ENCODE measurements at regions not wholly inside any gene's neighbourhood (a gene's known extent, or its start where the extent isn't known, plus 50 kb on each side); places are given as distances from the start of the nearest gene placed in this dataset.

DNA sequence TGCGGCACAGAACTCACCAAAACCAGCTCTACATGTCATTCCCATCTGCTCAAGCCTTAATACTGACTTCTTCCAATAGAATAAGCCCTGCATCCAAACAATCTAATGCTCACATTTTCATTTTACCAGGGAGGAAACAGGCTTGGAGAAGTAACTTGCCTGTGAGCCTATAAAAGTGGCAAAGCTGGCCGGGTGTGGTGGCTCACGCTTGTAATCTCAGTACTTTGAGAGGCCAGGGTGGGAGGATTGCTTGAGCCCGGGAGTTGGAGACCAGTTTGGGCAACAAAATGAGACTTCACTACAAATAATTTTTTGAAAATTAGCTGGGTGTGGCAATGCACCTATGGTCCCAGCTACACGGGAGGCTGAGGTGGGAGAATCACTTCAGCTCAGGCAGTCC is 133.7 kb downstream of the LY86 start:
- Histone ChIP-seq H3K79me2 (ENCODE audit: control insufficient read depth, insufficient read depth, low read length) (no peaks in the 10 kb centered on the region), H3K9me1 (replicated peaks; ENCODE audit: control insufficient read depth, extremely low read depth, insufficient read depth, low read length) (no peaks in the 10 kb centered on the region), H3K27ac (ENCODE audit: insufficient read depth, low read depth, low read length) (no peak overlapping the region), H3K9ac (replicated peaks; ENCODE audit: extremely low read depth, insufficient read depth, low read length) (no peak overlapping the region), H4K20me1 (replicated peaks; ENCODE audit: control insufficient read depth, extremely low read depth, insufficient read depth, low read length) (no peaks in the 10 kb centered on the region), H3K36me3 (ENCODE audit: control insufficient read depth in 2 of 2, extremely low read depth in 1 of 2, insufficient read depth in 2 of 2, low read length in 2 of 2) (no peaks in the 10 kb centered on the region), H3K4me2 (ENCODE audit: insufficient read depth, low read length) (no peak overlapping the region), H3K4me1 (ENCODE audit: control insufficient read depth, extremely low read depth, insufficient read depth, low read length) (peaks cover 19% of the 10 kb centered on the region), H3K4me3 (replicated peaks in 1 of 3; ENCODE audit: insufficient read depth in 1 of 3, low read depth in 1 of 3, low read length in 3 of 3) (no peak overlapping the region), H2AFZ (ENCODE audit: low read depth, low read length) (no peak overlapping the region), H3K27me3 (ENCODE audit: control insufficient read depth in 2 of 2, insufficient read depth in 2 of 2, low read length in 2 of 2) (no peaks in the 10 kb centered on the region), H3K9me3 (replicated peaks; ENCODE audit: control insufficient read depth, insufficient read depth, low read length) (no peaks in the 10 kb centered on the region)
- ChIA-PET POLR2A (no interaction called here), CTCF (interaction anchor here (1.0 to 5.4 kb wide), 8 partner anchors 17 to 521 kb away, joined by 3 to 60 read pairs (median 16); no protein-coding TSS in a partner anchor)
- FAIRE-seq = no peak
- dilution Hi-C loops (cut with MboI; ENCODE audit: extremely low pct_ligation_motif_present, low sequenced_read_pairs) = no loop called here
- intact Hi-C loops (cut with micrococcal nuclease) = no loop called here
- no TSS peak for BruUV-seq (replicated peaks)
- TF ChIP-seq EZH2 (IDR thresholded peaks at IDR 0.05; ENCODE audit: borderline replicate concordance, low read depth, low read length, severe bottlenecking) = no peak
- no peak for TF ChIP-seq FOS (IDR thresholded peaks at IDR 0.05; ENCODE audit: borderline replicate concordance, insufficient read depth, low read length)
- TF ChIP-seq MAX (IDR thresholded peaks at IDR 0.05; ENCODE audit: insufficient read depth, insufficient read length) = no peak
- TF ChIP-seq JUN (IDR thresholded peaks at IDR 0.05; ENCODE audit: borderline replicate concordance, insufficient read depth, insufficient read length, low read depth) = no peak
- TF ChIP-seq GATA2 (IDR thresholded peaks at IDR 0.05; ENCODE audit: insufficient read depth, insufficient read length, low read depth, low read length) = no peak
- no peak for TF ChIP-seq POLR2AphosphoS5 (IDR thresholded peaks at IDR 0.05; ENCODE audit: insufficient read depth, low read depth, low read length)
- TF ChIP-seq, protein P1, sequence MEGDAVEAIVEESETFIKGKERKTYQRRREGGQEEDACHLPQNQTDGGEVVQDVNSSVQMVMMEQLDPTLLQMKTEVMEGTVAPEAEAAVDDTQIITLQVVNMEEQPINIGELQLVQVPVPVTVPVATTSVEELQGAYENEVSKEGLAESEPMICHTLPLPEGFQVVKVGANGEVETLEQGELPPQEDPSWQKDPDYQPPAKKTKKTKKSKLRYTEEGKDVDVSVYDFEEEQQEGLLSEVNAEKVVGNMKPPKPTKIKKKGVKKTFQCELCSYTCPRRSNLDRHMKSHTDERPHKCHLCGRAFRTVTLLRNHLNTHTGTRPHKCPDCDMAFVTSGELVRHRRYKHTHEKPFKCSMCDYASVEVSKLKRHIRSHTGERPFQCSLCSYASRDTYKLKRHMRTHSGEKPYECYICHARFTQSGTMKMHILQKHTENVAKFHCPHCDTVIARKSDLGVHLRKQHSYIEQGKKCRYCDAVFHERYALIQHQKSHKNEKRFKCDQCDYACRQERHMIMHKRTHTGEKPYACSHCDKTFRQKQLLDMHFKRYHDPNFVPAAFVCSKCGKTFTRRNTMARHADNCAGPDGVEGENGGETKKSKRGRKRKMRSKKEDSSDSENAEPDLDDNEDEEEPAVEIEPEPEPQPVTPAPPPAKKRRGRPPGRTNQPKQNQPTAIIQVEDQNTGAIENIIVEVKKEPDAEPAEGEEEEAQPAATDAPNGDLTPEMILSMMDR (IDR thresholded peaks at IDR 0.05; ENCODE audit: extremely low read depth in 1 of 2, insufficient read depth in 1 of 2, low read depth in 1 of 2, low read length in 2 of 2) = no peak
- no peak for DNase-seq (ENCODE audit: low read depth, low spot score)
